ENCODE measurements at regions not wholly inside any gene's neighbourhood (a gene's known extent, or its start where the extent isn't known, plus 50 kb on each side); places are given as distances from the start of the nearest gene placed in this dataset.

GRCh38 chr10:85225311-85225710, 896.9 kb downstream of the CCSER2 start:
- TF ChIP-seq ZNF558 (tag by site-specific recombination; IDR thresholded peaks at IDR 0.05) (no peak), ZNF677 (tag by site-specific recombination; IDR thresholded peaks at IDR 0.05) (no peak), SP7 (tag by site-specific recombination; IDR thresholded peaks at IDR 0.05) (no peak), ZNF449 (tag by site-specific recombination; IDR thresholded peaks at IDR 0.05) (no peak), YY1 (tag by site-specific recombination; IDR thresholded peaks at IDR 0.05) (no peak), ZNF473 (tag by site-specific recombination; IDR thresholded peaks at IDR 0.05) (no peak), ZNF248 (tag by site-specific recombination; IDR thresholded peaks at IDR 0.05) (no peak), ZNF629 (tag by site-specific recombination; IDR thresholded peaks at IDR 0.05) (no peak), ZNF580 (tag by site-specific recombination; IDR thresholded peaks at IDR 0.05) (no peak), SETDB1 (IDR thresholded peaks at IDR 0.05; ENCODE audit: insufficient read length, low read length) (no peak), GLIS1 (tag by site-specific recombination; IDR thresholded peaks at IDR 0.05) (no peak)
- TF ChIP-seq, protein P1, sequence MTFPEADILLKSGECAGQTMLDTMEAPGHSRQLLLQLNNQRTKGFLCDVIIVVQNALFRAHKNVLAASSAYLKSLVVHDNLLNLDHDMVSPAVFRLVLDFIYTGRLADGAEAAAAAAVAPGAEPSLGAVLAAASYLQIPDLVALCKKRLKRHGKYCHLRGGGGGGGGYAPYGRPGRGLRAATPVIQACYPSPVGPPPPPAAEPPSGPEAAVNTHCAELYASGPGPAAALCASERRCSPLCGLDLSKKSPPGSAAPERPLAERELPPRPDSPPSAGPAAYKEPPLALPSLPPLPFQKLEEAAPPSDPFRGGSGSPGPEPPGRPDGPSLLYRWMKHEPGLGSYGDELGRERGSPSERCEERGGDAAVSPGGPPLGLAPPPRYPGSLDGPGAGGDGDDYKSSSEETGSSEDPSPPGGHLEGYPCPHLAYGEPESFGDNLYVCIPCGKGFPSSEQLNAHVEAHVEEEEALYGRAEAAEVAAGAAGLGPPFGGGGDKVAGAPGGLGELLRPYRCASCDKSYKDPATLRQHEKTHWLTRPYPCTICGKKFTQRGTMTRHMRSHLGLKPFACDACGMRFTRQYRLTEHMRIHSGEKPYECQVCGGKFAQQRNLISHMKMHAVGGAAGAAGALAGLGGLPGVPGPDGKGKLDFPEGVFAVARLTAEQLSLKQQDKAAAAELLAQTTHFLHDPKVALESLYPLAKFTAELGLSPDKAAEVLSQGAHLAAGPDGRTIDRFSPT (tag by site-specific recombination; IDR thresholded peaks at IDR 0.05), result no peak
- TF ChIP-seq, protein P2, sequence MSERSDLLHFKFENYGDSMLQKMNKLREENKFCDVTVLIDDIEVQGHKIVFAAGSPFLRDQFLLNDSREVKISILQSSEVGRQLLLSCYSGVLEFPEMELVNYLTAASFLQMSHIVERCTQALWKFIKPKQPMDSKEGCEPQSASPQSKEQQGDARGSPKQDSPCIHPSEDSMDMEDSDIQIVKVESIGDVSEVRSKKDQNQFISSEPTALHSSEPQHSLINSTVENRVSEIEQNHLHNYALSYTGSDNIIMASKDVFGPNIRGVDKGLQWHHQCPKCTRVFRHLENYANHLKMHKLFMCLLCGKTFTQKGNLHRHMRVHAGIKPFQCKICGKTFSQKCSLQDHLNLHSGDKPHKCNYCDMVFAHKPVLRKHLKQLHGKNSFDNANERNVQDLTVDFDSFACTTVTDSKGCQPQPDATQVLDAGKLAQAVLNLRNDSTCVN (tag by site-specific recombination; optimal IDR thresholded peaks at IDR 0.05), result no peak
- POLR2A ChIA-PET, result no interaction called here
- no peak overlapping the region for H3K27ac ChIP-seq (ENCODE audit: extremely low read depth, low read depth, low read length)
- no peaks in the 10 kb centered on the region for H3K36me3 ChIP-seq (ENCODE audit: control insufficient read depth in 2 of 2, insufficient read depth in 1 of 2, low read length in 2 of 2)
- CTCF ChIA-PET, result no interaction called here
- H3K4me3 ChIP-seq (ENCODE audit: low read depth, low read length), result no peak overlapping the region
- H3K4me1 ChIP-seq (ENCODE audit: control insufficient read depth, insufficient read depth, low read length), result no peaks in the 10 kb centered on the region
- no peaks in the 10 kb centered on the region for H3K9me3 ChIP-seq (ENCODE audit: control insufficient read depth, insufficient read depth, low read depth, low read length)

DNA sequence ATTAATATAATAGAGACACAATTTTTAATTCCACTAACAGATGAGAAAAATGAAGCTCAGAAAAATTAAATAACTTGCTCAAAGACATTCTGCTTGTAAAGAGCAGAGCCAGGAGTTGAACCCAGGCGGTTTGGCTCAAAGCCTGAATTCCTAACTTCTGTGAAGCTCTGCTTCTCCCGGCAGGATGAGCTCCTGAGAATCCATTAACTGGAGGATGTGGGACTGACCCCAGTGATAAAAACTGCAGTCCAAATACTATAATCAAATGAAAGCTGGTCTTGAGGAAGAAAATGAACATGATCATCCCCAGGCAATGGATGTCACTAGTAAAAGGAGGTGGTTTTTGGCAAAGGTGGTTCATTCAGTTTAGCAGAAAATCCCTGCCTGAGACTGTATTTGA, 898.2 kb downstream of the CCSER2 start:
- ChIA-PET CTCF (no interaction called here), POLR2A (no interaction called here)
- TF ChIP-seq ZNF521 (tag by site-specific recombination; IDR thresholded peaks at IDR 0.05) (no peak), ZNF626 (tag by site-specific recombination; IDR thresholded peaks at IDR 0.05) (no peak), ZNF473 (tag by site-specific recombination; IDR thresholded peaks at IDR 0.05) (no peak), ZNF580 (tag by site-specific recombination; IDR thresholded peaks at IDR 0.05) (no peak), ZNF549 (tag by site-specific recombination; IDR thresholded peaks at IDR 0.05) (no peak), ZNF561 (tag by site-specific recombination; IDR thresholded peaks at IDR 0.05; ENCODE audit: borderline replicate concordance) (no peak), ZNF837 (tag by site-specific recombination; IDR thresholded peaks at IDR 0.05) (no peak)
- TF ChIP-seq, protein P3, sequence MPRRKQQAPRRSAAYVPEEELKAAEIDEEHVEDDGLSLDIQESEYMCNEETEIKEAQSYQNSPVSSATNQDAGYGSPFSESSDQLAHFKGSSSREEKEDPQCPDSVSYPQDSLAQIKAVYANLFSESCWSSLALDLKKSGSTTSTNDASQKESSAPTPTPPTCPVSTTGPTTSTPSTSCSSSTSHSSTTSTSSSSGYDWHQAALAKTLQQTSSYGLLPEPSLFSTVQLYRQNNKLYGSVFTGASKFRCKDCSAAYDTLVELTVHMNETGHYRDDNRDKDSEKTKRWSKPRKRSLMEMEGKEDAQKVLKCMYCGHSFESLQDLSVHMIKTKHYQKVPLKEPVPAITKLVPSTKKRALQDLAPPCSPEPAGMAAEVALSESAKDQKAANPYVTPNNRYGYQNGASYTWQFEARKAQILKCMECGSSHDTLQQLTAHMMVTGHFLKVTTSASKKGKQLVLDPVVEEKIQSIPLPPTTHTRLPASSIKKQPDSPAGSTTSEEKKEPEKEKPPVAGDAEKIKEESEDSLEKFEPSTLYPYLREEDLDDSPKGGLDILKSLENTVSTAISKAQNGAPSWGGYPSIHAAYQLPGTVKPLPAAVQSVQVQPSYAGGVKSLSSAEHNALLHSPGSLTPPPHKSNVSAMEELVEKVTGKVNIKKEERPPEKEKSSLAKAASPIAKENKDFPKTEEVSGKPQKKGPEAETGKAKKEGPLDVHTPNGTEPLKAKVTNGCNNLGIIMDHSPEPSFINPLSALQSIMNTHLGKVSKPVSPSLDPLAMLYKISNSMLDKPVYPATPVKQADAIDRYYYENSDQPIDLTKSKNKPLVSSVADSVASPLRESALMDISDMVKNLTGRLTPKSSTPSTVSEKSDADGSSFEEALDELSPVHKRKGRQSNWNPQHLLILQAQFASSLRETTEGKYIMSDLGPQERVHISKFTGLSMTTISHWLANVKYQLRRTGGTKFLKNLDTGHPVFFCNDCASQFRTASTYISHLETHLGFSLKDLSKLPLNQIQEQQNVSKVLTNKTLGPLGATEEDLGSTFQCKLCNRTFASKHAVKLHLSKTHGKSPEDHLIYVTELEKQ (tag by site-specific recombination; IDR thresholded peaks at IDR 0.05; ENCODE audit: borderline replicate concordance), result no peak
- TF ChIP-seq, protein P4, sequence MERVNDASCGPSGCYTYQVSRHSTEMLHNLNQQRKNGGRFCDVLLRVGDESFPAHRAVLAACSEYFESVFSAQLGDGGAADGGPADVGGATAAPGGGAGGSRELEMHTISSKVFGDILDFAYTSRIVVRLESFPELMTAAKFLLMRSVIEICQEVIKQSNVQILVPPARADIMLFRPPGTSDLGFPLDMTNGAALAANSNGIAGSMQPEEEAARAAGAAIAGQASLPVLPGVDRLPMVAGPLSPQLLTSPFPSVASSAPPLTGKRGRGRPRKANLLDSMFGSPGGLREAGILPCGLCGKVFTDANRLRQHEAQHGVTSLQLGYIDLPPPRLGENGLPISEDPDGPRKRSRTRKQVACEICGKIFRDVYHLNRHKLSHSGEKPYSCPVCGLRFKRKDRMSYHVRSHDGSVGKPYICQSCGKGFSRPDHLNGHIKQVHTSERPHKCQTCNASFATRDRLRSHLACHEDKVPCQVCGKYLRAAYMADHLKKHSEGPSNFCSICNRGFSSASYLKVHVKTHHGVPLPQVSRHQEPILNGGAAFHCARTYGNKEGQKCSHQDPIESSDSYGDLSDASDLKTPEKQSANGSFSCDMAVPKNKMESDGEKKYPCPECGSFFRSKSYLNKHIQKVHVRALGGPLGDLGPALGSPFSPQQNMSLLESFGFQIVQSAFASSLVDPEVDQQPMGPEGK (tag by site-specific recombination; IDR thresholded peaks at IDR 0.05), result no peak

More for the DNA sequence above, 898.2 kb downstream of the CCSER2 start:
- H3K36me3 ChIP-seq (ENCODE audit: control insufficient read depth in 2 of 2, insufficient read depth in 1 of 2, low read length in 2 of 2), result no peaks in the 10 kb centered on the region
- no peak overlapping the region for H3K27ac ChIP-seq (ENCODE audit: extremely low read depth, low read depth, low read length)
- no peaks in the 10 kb centered on the region for H3K9me3 ChIP-seq (ENCODE audit: control insufficient read depth, insufficient read depth, low read depth, low read length)
- H3K4me3 ChIP-seq (ENCODE audit: low read depth, low read length), result no peak overlapping the region
- H3K4me1 ChIP-seq (ENCODE audit: control insufficient read depth, insufficient read depth, low read length), result no peaks in the 10 kb centered on the region
